ENCODE measurements at regions not wholly inside any gene's neighbourhood (a gene's known extent, or its start where the extent isn't known, plus 50 kb on each side); places are given as distances from the start of the nearest gene placed in this dataset.

DNA sequence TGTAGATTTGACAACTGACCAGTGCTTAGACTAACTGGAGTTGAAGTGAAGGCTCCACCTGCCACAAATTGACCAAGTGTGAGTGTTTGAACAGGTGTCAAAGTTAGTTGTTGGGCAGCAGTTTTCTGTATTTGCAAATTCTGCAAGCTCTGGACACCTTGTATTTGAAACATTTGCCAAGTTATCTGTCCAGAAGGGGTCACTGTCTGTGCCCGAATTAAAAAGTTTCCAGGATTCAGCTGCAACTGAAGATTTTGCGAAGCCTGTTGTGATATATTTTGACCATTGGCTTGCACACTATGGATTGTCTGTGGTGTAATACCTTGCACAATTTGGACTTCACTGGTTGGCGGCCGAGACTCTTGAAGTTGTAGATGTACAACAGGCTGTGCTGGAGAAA lies 1690.7 kb downstream of the SLITRK5 start:
- DNase-seq, result no peak
- POLR2A ChIA-PET, result no interaction called here
- intact Hi-C loops (cut with micrococcal nuclease), result no loop called here
- no peak for ATAC-seq (ENCODE audit: low read depth)
- CTCF ChIA-PET, result no interaction called here
- no peak overlapping the region for H3K4me3 Mint-ChIP-seq
- no peaks in the 10 kb centered on the region for H3K36me3 Mint-ChIP-seq (ENCODE audit: low read depth)
- H3K4me1 Mint-ChIP-seq, result no peaks in the 10 kb centered on the region
- no peak for TF ChIP-seq CTCF (IDR thresholded peaks at IDR 0.05)
- no peaks in the 10 kb centered on the region for H3K27me3 Mint-ChIP-seq
- H3K9me3 Mint-ChIP-seq, result peaks cover 2% of the 10 kb centered on the region
- H3K27ac Mint-ChIP-seq, result no peak overlapping the region

DNA sequence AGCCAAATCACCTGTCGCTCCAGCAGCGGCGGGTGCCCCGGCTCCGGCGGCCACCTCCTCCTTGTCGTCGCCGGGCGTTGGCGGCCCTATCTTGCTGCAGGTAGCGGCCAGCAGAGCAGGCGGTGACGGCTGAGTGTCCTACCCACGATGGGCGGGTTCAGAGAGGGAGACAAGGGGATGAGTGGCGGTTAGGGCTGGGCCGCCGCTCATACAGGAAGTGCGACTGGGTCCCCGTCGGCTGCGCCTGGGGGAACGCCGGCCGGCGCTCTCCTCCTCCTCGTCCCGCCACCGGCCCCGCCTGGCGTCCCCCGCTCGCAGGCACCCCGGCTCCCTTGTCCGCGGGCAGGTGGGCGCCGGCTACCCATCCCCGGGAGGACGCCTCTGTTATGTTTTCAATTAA lies 1692.0 kb downstream of the SLITRK5 start:
- ATAC-seq (ENCODE audit: low read depth) (no peak), DNase-seq (no peak)
- Mint-ChIP-seq H3K4me1 (no peaks in the 10 kb centered on the region), H3K27ac (no peak overlapping the region), H3K9me3 (peaks cover 2% of the 10 kb centered on the region), H3K27me3 (no peaks in the 10 kb centered on the region), H3K4me3 (no peak overlapping the region), H3K36me3 (ENCODE audit: low read depth) (no peaks in the 10 kb centered on the region)
- ChIA-PET CTCF (no interaction called here), POLR2A (no interaction called here)
- TF ChIP-seq CTCF (IDR thresholded peaks at IDR 0.05), result no peak
- intact Hi-C loops (cut with micrococcal nuclease), result no loop called here

DNA sequence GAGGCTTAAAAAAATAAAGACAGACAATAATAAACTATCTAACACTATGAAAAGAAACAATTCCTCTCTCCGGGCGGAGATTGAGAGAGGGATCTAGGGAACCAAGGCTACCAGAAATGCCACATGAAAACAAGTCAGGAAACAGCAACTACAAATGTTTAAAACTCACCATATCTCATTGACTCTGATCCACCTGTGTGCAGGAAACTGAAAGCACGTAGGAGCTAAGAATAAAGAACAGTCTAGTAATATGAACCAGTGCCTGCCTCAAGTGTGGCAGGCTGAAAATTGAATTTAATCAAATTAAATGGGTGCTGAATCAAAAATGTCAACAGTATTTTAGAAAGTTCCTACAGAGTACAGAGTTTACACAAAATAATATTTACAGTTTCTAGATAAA lies 1701.0 kb downstream of the SLITRK5 start:
- Mint-ChIP-seq H3K27me3 (no peaks in the 10 kb centered on the region), H3K27ac (no peak overlapping the region), H3K36me3 (ENCODE audit: low read depth) (no peaks in the 10 kb centered on the region), H3K4me1 (no peaks in the 10 kb centered on the region), H3K4me3 (no peak overlapping the region), H3K9me3 (peaks cover 2% of the 10 kb centered on the region)
- POLR2A ChIA-PET, result no interaction called here
- no peak for DNase-seq
- CTCF ChIA-PET, result no interaction called here
- intact Hi-C loops (cut with micrococcal nuclease), result no loop called here
- no peak for TF ChIP-seq CTCF (IDR thresholded peaks at IDR 0.05)
- ATAC-seq (ENCODE audit: low read depth), result no peak

DNA sequence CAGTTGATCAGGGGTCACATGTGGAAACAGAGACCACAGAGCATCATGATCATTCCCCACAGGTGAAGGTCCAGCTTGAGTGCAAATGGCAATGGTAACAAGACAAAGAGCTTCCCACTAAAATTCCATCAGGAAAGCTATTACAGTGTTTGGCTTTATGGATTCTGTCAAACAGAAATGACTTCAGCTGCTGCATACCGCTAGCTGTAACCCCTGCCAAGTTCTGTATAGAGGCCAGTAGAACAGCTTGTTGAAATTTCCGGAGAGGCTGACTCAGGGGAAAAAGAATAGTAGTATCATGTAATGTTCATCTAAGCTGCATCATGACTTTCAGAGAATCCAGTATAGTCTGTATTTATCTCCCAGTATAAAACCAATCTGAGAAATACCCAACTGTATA lies 1704.7 kb downstream of the SLITRK5 start:
- Mint-ChIP-seq H3K27ac (no peak overlapping the region), H3K27me3 (no peaks in the 10 kb centered on the region), H3K4me1 (no peaks in the 10 kb centered on the region), H3K36me3 (ENCODE audit: low read depth) (no peaks in the 10 kb centered on the region), H3K4me3 (no peak overlapping the region), H3K9me3 (peaks cover 4% of the 10 kb centered on the region)
- TF ChIP-seq CTCF (IDR thresholded peaks at IDR 0.05), result no peak
- ATAC-seq (ENCODE audit: low read depth) (no peak), DNase-seq (no peak)
- intact Hi-C loops (cut with micrococcal nuclease), result no loop called here
- ChIA-PET CTCF (no interaction called here), POLR2A (no interaction called here)

DNA sequence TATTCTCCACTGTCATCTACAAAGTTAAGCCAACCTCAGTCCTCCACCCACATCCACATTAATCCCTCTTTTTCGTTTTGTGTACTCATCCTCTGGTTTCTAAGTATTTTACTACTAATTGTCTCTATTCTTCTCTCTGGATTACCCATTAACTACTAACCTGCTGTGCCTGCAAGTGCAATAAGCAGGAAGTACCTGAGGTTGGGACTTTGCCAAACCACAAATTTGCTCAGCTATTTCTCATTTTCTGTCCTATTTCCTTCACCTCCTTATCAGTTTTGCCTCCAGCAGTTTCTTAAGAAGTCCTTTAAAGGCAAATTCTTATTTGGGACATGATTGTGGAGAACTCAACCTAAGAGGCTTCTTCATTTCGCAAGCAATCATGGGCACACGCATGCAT lies 1708.9 kb downstream of the SLITRK5 start:
- Mint-ChIP-seq H3K27me3 (no peaks in the 10 kb centered on the region), H3K9me3 (peaks cover 4% of the 10 kb centered on the region), H3K27ac (no peak overlapping the region), H3K4me1 (no peaks in the 10 kb centered on the region), H3K4me3 (no peak overlapping the region), H3K36me3 (ENCODE audit: low read depth) (no peaks in the 10 kb centered on the region)
- DNase-seq (no peak), ATAC-seq (ENCODE audit: low read depth) (no peak)
- intact Hi-C loops (cut with micrococcal nuclease), result no loop called here
- TF ChIP-seq CTCF (IDR thresholded peaks at IDR 0.05), result no peak
- CTCF ChIA-PET, result no interaction called here
- POLR2A ChIA-PET, result no interaction called here
